HepG2 (cell line): ENCODE measurements at regions not wholly inside any gene's neighbourhood (a gene's known extent, or its start where the extent isn't known, plus 50 kb on each side); places are given as distances from the start of the nearest gene placed in this dataset.

ENCODE experiments used
- BHLHE40 ChIP-seq: IDR thresholded peaks from 2 replicates; pipeline ENCODE4 v1.6.1; 2011; ENCODE audit warnings: low read length, improper control_type of control experiment
- FOXJ3 ChIP-seq: sonication (generic); formaldehyde crosslinking; IDR thresholded peaks from 2 replicates; pipeline ENCODE4 v1.4.0; 2020; ENCODE audit warnings: missing genetic modification reagents, mild to moderate bottlenecking, borderline replicate concordance
- FOXK1 ChIP-seq: sonication (generic); formaldehyde crosslinking; IDR thresholded peaks from 2 replicates; pipeline ENCODE4 v1.4.0; 2020; ENCODE audit warnings: low read depth, missing genetic modification reagents, borderline replicate concordance
- HMG20A ChIP-seq: IDR thresholded peaks from 2 replicates; pipeline ENCODE4 v1.6.1; 2016; ENCODE audit warnings: borderline replicate concordance
- HNRNPUL1 ChIP-seq: fragments of 200-400 bp; formaldehyde crosslinking; IDR thresholded peaks from 2 replicates; pipeline ENCODE4 v1.6.1; 2017; ENCODE audit warnings: low read depth, mild to moderate bottlenecking, low read length, moderate library complexity
- JDP2 ChIP-seq: sonication (generic); formaldehyde crosslinking; IDR thresholded peaks from 2 replicates; pipeline ENCODE4 v1.8.1; 2022; ENCODE audit warnings: missing genetic modification reagents, borderline replicate concordance
- KDM6A ChIP-seq: IDR thresholded peaks from 2 replicates; pipeline ENCODE4 v1.6.1; 2016; ENCODE audit warnings: low read depth
- MAX ChIP-seq: IDR thresholded peaks from 2 replicates; pipeline ENCODE4 v1.6.1; 2012; ENCODE audit warnings: inconsistent platforms
- MIER2 ChIP-seq: IDR thresholded peaks from 2 replicates; pipeline ENCODE4 v1.6.1; 2016; ENCODE audit warnings: missing biosample characterization, missing genetic modification reagents
- MIXL1 ChIP-seq: IDR thresholded peaks from 2 replicates; pipeline ENCODE4 v1.6.1; 2016
- MTF1 ChIP-seq: sonication (generic); formaldehyde crosslinking; IDR thresholded peaks from 2 replicates; pipeline ENCODE4 v1.5.0; 2020; ENCODE audit warnings: missing genetic modification reagents
- MTF2 ChIP-seq: sonication (generic); formaldehyde crosslinking; IDR thresholded peaks from 2 replicates; pipeline ENCODE4 v1.5.0; 2020; ENCODE audit warnings: missing genetic modification reagents, borderline replicate concordance
- NFAT5 ChIP-seq: sonication (generic); formaldehyde crosslinking; IDR thresholded peaks from 2 replicates; pipeline ENCODE4 v1.4.0; 2020; ENCODE audit warnings: missing genetic modification reagents
- NRL ChIP-seq: sonication (generic); formaldehyde crosslinking; IDR thresholded peaks from 2 replicates; pipeline ENCODE4 v1.5.0; 2020; ENCODE audit warnings: missing genetic modification reagents, mild to moderate bottlenecking, moderate library complexity, borderline replicate concordance
- PAF1 ChIP-seq: IDR thresholded peaks from 2 replicates; pipeline ENCODE4 v1.6.1; 2016; ENCODE audit warnings: missing genetic modification reagents, missing compliant biosample characterization
- POLR2AphosphoS5 ChIP-seq: IDR thresholded peaks from 2 replicates; pipeline ENCODE4 v1.6.1; 2012; ENCODE audit warnings: low read depth, low read length
- POLR2G ChIP-seq: fragments of 200-400 bp; formaldehyde crosslinking; IDR thresholded peaks from 2 replicates; pipeline ENCODE4 v1.6.1; 2018; ENCODE audit warnings: mild to moderate bottlenecking, low read depth, low read length, moderate library complexity
- RFX5 ChIP-seq: IDR thresholded peaks from 2 replicates; pipeline ENCODE4 v1.6.1; 2011; ENCODE audit warnings: low read depth, low read length, improper control_type of control experiment
- SIX4 ChIP-seq: sonication (generic); formaldehyde crosslinking; IDR thresholded peaks from 2 replicates; pipeline ENCODE4 v1.4.0; 2020; ENCODE audit warnings: missing genetic modification reagents
- SOX6 ChIP-seq, 2 experiments: fragments of 450-650 bp in 1 of 2; sonication (generic) in 1 of 2; formaldehyde crosslinking in 1 of 2; IDR thresholded peaks; 2 replicates each; pipeline versions ENCODE4 v1.4.0 to v1.6.1; 2017 to 2020; ENCODE audit warnings: antibody characterized with exemption in 1 of 2, mild to moderate bottlenecking in 1 of 2, missing genetic modification reagents in 1 of 2
- TARDBP ChIP-seq: sonication (generic); formaldehyde crosslinking; IDR thresholded peaks from 2 replicates; pipeline ENCODE4 v1.8.0; 2022; ENCODE audit warnings: mild to moderate bottlenecking, missing genetic modification reagents
- TCF7 ChIP-seq: sonication (generic); IDR thresholded peaks from 2 replicates; pipeline ENCODE4 v1.6.1; 2016; ENCODE audit warnings: antibody characterized with exemption, low read depth
- TFAP4 ChIP-seq: sonication (generic); IDR thresholded peaks from 2 replicates; pipeline ENCODE4 v1.6.1; 2016; ENCODE audit warnings: low read depth, borderline replicate concordance
- ZBTB38 ChIP-seq: sonication (generic); formaldehyde crosslinking; IDR thresholded peaks from 2 replicates; pipeline ENCODE4 v1.5.1; 2020; ENCODE audit warnings: mild to moderate bottlenecking, missing genetic modification reagents
- ZIK1 ChIP-seq: sonication (generic); formaldehyde crosslinking; IDR thresholded peaks from 2 replicates; pipeline ENCODE4 v1.5.0; 2020; ENCODE audit warnings: mild to moderate bottlenecking, low read depth, missing genetic modification reagents, borderline replicate concordance
- ZNF12 ChIP-seq: sonication (generic); formaldehyde crosslinking; IDR thresholded peaks from 2 replicates; pipeline ENCODE4 v1.5.0; 2020; ENCODE audit warnings: missing genetic modification reagents
- ZNF253 ChIP-seq: sonication (generic); formaldehyde crosslinking; IDR thresholded peaks from 2 replicates; pipeline ENCODE4 v1.8.0; 2022; ENCODE audit warnings: mild to moderate bottlenecking, missing genetic modification reagents, borderline replicate concordance

- TF ChIP-seq TFAP4 (peak; percentile 72; the same call in 1 of the 2 replicates), HMG20A (CRISPR knock-in tag) (no peak), SOX6 (IDR thresholded peaks at IDR 0.05) (no peak), SOX6 (CRISPR knock-in tag; IDR thresholded peaks at IDR 0.05) (peak; percentile 95), KDM6A (CRISPR knock-in tag) (peak; percentile 52; the same call in 1 of the 2 replicates), RFX5 (peak; percentile 90), POLR2AphosphoS5 (peak; percentile 51), ZNF12 (CRISPR knock-in tag) (peak; percentile 66; the same call in 1 of the 2 replicates), MTF2 (CRISPR knock-in tag) (no peak), PAF1 (no peak), ZNF253 (CRISPR knock-in tag) (no peak), ZIK1 (peak; percentile 35; the same call in 1 of the 2 replicates), HNRNPUL1 (peak; percentile 84), SIX4 (CRISPR knock-in tag) (peak; percentile 71), MIER2 (CRISPR knock-in tag) (no peak), MTF1 (CRISPR knock-in tag) (no peak), NRL (CRISPR knock-in tag) (no peak), POLR2G (peak; percentile 41), ZBTB38 (CRISPR knock-in tag) (no peak), TARDBP (CRISPR knock-in tag) (peak; percentile 19; the same call in 1 of the 2 replicates), FOXJ3 (CRISPR knock-in tag) (peak; percentile 65; the same call in 1 of the 2 replicates), FOXK1 (0 out of 2 replicates have a peak, but pooled peaks have one; percentile 27), NFAT5 (CRISPR knock-in tag) (no peak), TCF7 (0 out of 2 replicates have a peak, but pooled peaks have one; percentile 8), MIXL1 (CRISPR knock-in tag) (peak; percentile 12; the same call in 1 of the 2 replicates), BHLHE40 (no peak), MAX (0 out of 2 replicates have a peak, but pooled peaks have one; percentile 48), JDP2 (CRISPR knock-in tag) (no peak)
These were observed 253.2 kb downstream of the SPRY1 start (continued) for GRCh38 chr4:123649645-123650391.
